Uterus (tissue), 2 donors: ENCODE measurements at regions not wholly inside any gene's neighbourhood (a gene's known extent, or its start where the extent isn't known, plus 50 kb on each side); places are given as distances from the start of the nearest gene placed in this dataset.

Source experiments
- CTCF ChIP-seq, 4 experiments: fragments of 200-600 bp in 2 of 4; fragments of 450-650 bp in 2 of 4; sonication (generic) in 2 of 4; IDR thresholded peaks; one replicate each; pipeline ENCODE4 v1.5.1; 2016 to 2019; ENCODE audit warnings: antibody characterized with exemption in 4 of 4, mild to moderate bottlenecking in 2 of 4, moderate library complexity in 1 of 4
- POLR2A ChIP-seq, 2 donors: fragments of 450-650 bp; IDR thresholded peaks; one replicate each; pipeline ENCODE4 v1.6.1; 2016; ENCODE audit warnings: antibody characterized with exemption in 2 of 2, mild to moderate bottlenecking in 1 of 2, moderate library complexity in 1 of 2

GRCh38 chr4:166311169-166311568 lies 438.1 kb downstream of the TLL1 start:
- TF ChIP-seq CTCF (IDR thresholded peaks at IDR 0.05) (no peak), POLR2A (IDR thresholded peaks at IDR 0.05) (no peak)
